ENCODE measurements at regions not wholly inside any gene's neighbourhood (a gene's known extent, or its start where the extent isn't known, plus 50 kb on each side); places are given as distances from the start of the nearest gene placed in this dataset.

DNA sequence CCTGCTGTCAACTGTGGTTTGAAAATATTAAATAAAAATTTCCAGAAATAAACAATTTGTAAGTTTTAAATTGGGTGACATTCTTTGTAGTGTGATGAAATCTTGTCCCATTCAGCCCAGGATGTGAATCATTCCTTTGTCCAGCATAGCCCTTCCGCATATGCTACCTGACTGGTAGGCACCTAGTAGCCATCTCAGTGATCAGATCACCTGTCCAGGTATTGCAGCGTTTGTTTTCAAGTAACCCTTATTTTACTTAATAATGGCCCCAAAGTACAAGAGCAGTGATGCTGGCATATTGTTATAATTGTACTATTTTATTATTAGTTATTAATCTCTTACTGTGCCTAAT lies 351.6 kb upstream of the B3GALT2 start:
- TF ChIP-seq, protein P1, sequence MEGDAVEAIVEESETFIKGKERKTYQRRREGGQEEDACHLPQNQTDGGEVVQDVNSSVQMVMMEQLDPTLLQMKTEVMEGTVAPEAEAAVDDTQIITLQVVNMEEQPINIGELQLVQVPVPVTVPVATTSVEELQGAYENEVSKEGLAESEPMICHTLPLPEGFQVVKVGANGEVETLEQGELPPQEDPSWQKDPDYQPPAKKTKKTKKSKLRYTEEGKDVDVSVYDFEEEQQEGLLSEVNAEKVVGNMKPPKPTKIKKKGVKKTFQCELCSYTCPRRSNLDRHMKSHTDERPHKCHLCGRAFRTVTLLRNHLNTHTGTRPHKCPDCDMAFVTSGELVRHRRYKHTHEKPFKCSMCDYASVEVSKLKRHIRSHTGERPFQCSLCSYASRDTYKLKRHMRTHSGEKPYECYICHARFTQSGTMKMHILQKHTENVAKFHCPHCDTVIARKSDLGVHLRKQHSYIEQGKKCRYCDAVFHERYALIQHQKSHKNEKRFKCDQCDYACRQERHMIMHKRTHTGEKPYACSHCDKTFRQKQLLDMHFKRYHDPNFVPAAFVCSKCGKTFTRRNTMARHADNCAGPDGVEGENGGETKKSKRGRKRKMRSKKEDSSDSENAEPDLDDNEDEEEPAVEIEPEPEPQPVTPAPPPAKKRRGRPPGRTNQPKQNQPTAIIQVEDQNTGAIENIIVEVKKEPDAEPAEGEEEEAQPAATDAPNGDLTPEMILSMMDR (IDR thresholded peaks at IDR 0.05 in 2 of 3, conservative IDR thresholded peaks at IDR 0.05 in 1 of 3; ENCODE audit: borderline replicate concordance in 1 of 3, insufficient read depth in 1 of 3, low read depth in 2 of 3, low read length in 2 of 3) = no peak
- TF ChIP-seq EZH2phosphoT487 (IDR thresholded peaks at IDR 0.05; ENCODE audit: borderline replicate concordance) (no peak), ZNF274 (IDR thresholded peaks at IDR 0.05; ENCODE audit: low read depth, low read length) (no peak), POLR2A (IDR thresholded peaks at IDR 0.05; ENCODE audit: borderline replicate concordance, extremely low read depth, insufficient read depth, insufficient read length) (no peak), EZH2 (IDR thresholded peaks at IDR 0.05) (no peak), RAD21 (IDR thresholded peaks at IDR 0.05; ENCODE audit: low read depth) (no peak), ZBTB33 (IDR thresholded peaks at IDR 0.05; ENCODE audit: extremely low read depth, insufficient replicate concordance, low read length) (no peak), SP1 (IDR thresholded peaks at IDR 0.05; ENCODE audit: low read depth) (no peak), YY1 (IDR thresholded peaks at IDR 0.05; ENCODE audit: extremely low read depth, insufficient replicate concordance, low read depth, low read length) (no peak), POLR2AphosphoS5 (IDR thresholded peaks at IDR 0.05; ENCODE audit: low read depth, low read length) (no peak)
- TF ChIP-seq, protein P2, sequence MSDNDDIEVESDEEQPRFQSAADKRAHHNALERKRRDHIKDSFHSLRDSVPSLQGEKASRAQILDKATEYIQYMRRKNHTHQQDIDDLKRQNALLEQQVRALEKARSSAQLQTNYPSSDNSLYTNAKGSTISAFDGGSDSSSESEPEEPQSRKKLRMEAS (IDR thresholded peaks at IDR 0.05) = no peak
- TF ChIP-seq, protein P3, sequence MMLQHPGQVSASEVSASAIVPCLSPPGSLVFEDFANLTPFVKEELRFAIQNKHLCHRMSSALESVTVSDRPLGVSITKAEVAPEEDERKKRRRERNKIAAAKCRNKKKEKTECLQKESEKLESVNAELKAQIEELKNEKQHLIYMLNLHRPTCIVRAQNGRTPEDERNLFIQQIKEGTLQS (IDR thresholded peaks at IDR 0.05) = no peak

Measured in HCT116 (cell line).